ENCODE measurements at regions not wholly inside any gene's neighbourhood (a gene's known extent, or its start where the extent isn't known, plus 50 kb on each side); places are given as distances from the start of the nearest gene placed in this dataset.
A peak's percentile ranks its signal among the peaks of the same experiment; 100 is the strongest.

DNA sequence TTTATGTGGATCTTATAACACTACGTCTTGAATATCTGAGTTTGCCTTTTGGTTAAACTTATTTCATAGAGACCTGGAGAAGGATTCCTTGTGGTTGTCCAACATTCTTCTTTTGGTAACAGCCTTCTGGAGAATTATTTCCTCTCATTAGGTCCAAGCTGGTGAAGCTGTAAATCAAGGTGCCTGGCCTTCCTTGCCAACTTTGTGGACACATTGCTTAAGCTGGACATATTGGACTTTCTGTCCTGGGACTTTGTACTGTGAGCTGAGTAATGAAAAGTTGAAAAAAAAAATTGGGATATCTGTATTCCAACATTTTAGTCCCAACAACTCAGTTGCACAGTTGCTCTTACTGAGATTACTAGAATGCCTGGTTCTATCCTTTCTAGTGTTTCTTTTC is 186.2 kb downstream of the HAO1 start:
- no peak for DNase-seq (ENCODE audit: low spot score)
- H3K4me3 ChIP-seq (ENCODE audit: low read depth in 1 of 3, low read length in 3 of 3): no peak overlapping the region
- H3K36me3 ChIP-seq (ENCODE audit: control insufficient read depth in 4 of 4, insufficient read depth in 3 of 4, low read depth in 1 of 4, low read length in 3 of 4): no peaks in the 10 kb centered on the region
- 93% methylated on average over 1 of the region's 1 CpG for WGBS
- no peak overlapping the region for H3K9ac ChIP-seq (ENCODE audit: low read depth in 1 of 2, low read length in 2 of 2)
- no peak for TF ChIP-seq TAF1 (conservative IDR thresholded peaks at IDR 0.05)
- peak; percentile 48 for TF ChIP-seq SP1 (IDR thresholded peaks at IDR 0.05)
- TF ChIP-seq JUND (IDR thresholded peaks at IDR 0.05): peak in 1 of 2 donors; percentile 47
- TF ChIP-seq RXRA (IDR thresholded peaks at IDR 0.05): peak; percentile 42 to 44
- TF ChIP-seq HNF4A (conservative IDR thresholded peaks at IDR 0.05): peak; percentile 97 to 98
- no peak for TF ChIP-seq GABPA (IDR thresholded peaks at IDR 0.05 in 1 of 2, conservative IDR thresholded peaks at IDR 0.05 in 1 of 2)
- TF ChIP-seq, protein P1, sequence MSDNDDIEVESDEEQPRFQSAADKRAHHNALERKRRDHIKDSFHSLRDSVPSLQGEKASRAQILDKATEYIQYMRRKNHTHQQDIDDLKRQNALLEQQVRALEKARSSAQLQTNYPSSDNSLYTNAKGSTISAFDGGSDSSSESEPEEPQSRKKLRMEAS (IDR thresholded peaks at IDR 0.05): no peak
- TF ChIP-seq FOXA2 (IDR thresholded peaks at IDR 0.05): no peak
- TF ChIP-seq YY1 (IDR thresholded peaks at IDR 0.05): no peak
- no peak for TF ChIP-seq FOXA1 (IDR thresholded peaks at IDR 0.05)
- TF ChIP-seq, protein P2, sequence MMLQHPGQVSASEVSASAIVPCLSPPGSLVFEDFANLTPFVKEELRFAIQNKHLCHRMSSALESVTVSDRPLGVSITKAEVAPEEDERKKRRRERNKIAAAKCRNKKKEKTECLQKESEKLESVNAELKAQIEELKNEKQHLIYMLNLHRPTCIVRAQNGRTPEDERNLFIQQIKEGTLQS (IDR thresholded peaks at IDR 0.05): no peak
- TF ChIP-seq, protein P3, sequence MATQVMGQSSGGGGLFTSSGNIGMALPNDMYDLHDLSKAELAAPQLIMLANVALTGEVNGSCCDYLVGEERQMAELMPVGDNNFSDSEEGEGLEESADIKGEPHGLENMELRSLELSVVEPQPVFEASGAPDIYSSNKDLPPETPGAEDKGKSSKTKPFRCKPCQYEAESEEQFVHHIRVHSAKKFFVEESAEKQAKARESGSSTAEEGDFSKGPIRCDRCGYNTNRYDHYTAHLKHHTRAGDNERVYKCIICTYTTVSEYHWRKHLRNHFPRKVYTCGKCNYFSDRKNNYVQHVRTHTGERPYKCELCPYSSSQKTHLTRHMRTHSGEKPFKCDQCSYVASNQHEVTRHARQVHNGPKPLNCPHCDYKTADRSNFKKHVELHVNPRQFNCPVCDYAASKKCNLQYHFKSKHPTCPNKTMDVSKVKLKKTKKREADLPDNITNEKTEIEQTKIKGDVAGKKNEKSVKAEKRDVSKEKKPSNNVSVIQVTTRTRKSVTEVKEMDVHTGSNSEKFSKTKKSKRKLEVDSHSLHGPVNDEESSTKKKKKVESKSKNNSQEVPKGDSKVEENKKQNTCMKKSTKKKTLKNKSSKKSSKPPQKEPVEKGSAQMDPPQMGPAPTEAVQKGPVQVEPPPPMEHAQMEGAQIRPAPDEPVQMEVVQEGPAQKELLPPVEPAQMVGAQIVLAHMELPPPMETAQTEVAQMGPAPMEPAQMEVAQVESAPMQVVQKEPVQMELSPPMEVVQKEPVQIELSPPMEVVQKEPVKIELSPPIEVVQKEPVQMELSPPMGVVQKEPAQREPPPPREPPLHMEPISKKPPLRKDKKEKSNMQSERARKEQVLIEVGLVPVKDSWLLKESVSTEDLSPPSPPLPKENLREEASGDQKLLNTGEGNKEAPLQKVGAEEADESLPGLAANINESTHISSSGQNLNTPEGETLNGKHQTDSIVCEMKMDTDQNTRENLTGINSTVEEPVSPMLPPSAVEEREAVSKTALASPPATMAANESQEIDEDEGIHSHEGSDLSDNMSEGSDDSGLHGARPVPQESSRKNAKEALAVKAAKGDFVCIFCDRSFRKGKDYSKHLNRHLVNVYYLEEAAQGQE (IDR thresholded peaks at IDR 0.05): peak; percentile 25
- peak; percentile 83 for TF ChIP-seq HNF4G (IDR thresholded peaks at IDR 0.05)
- peak; percentile 13 to 31 for TF ChIP-seq RAD21 (IDR thresholded peaks at IDR 0.05)
- no peak for TF ChIP-seq EGR1 (IDR thresholded peaks at IDR 0.05; ENCODE audit: low read depth in 2 of 2)
- H3K27ac ChIP-seq (ENCODE audit: low read depth in 1 of 2, low read length in 2 of 2): no peak overlapping the region
- H3K27me3 ChIP-seq (ENCODE audit: control insufficient read depth in 4 of 4, insufficient read depth in 4 of 4, low read length in 3 of 4): no peaks in the 10 kb centered on the region
- H3K9me3 ChIP-seq (ENCODE audit: control insufficient read depth in 4 of 4, low read length in 3 of 4): no peaks in the 10 kb centered on the region
- H3K4me1 ChIP-seq (ENCODE audit: control insufficient read depth in 4 of 4, insufficient read depth in 4 of 4, low read length in 3 of 4): peaks cover 2 to 14% (median 8%) of the 10 kb centered on the region in 4 donors

DNA sequence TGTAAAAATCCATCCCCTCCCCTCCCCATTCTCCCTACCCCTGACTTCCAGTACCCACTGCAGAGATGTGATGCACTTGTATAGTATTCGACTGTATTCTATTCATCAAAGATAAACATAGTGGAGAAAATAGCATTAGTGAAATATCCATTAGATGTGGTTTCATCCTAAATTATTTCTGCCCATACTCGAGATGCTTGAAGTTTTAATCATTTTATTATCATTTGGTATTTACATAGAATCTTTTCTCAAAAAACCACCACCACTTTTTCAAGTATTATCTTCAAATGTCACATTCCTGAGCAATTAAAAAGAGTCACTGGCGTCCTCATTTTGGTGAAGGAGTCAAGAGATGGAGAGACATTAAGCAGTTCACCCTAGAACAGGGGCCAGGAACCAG is 181.9 kb downstream of the HAO1 start:
- H3K4me1 ChIP-seq (ENCODE audit: control insufficient read depth in 4 of 4, insufficient read depth in 4 of 4, low read length in 3 of 4): peaks cover 0 to 7% (median 4%) of the 10 kb centered on the region in 4 donors
- 82% methylated on average over 3 of the region's 3 CpGs for WGBS
- DNase-seq (ENCODE audit: low spot score): no peak
- no peak overlapping the region for H3K27ac ChIP-seq (ENCODE audit: low read depth in 1 of 2, low read length in 2 of 2)
- H3K27me3 ChIP-seq (ENCODE audit: control insufficient read depth in 4 of 4, insufficient read depth in 4 of 4, low read length in 3 of 4): no peaks in the 10 kb centered on the region
- H3K36me3 ChIP-seq (ENCODE audit: control insufficient read depth in 4 of 4, insufficient read depth in 3 of 4, low read depth in 1 of 4, low read length in 3 of 4): no peaks in the 10 kb centered on the region
- no peak overlapping the region for H3K9ac ChIP-seq (ENCODE audit: low read depth in 1 of 2, low read length in 2 of 2)
- H3K4me3 ChIP-seq (ENCODE audit: low read depth in 1 of 3, low read length in 3 of 3): no peak overlapping the region
- TF ChIP-seq RXRA (IDR thresholded peaks at IDR 0.05) (no peak), HNF4G (IDR thresholded peaks at IDR 0.05) (no peak)
- no peaks in the 10 kb centered on the region for H3K9me3 ChIP-seq (ENCODE audit: control insufficient read depth in 4 of 4, low read length in 3 of 4)

DNA sequence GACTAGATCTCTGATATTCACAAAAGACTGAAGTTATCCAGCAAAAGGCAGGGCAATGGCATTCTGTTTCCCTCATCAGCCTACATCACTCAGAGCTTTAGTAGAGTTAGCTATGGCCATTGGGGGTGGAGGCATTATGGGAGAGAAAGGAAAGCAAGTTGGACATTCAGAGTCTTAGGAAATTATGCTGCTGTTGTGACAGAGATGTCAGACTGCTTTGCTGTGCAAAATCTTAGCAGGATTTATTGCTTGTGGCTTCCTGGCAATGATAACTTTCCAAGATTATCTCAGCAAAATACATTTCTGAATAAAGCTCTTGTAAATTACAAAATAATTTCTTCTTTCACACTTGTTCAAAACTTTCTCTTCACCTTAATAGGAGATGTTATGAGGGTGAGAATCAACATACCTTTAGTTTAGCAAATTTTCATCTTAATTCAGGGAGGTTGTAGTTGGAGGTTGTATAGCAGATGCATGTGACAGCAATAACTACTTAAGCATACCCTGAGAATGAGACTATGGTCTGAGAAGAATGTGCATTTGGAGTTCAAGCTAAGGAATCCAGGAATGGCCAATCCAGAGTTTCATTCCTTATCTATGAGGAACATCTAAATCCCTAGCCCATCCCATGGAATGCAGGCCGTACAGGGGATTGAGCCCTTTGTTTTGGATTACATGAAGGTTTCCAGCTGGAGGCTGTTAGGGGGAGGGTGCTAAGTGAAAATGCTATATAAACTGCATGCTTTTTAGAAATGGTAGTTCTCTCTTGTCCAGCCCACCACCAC is 179.8 kb downstream of the HAO1 start:
- Histone ChIP-seq H3K9ac (ENCODE audit: low read depth in 1 of 2, low read length in 2 of 2) (no peak overlapping the region), H3K4me3 (ENCODE audit: low read depth in 1 of 3, low read length in 3 of 3) (no peak overlapping the region), H3K36me3 (ENCODE audit: control insufficient read depth in 4 of 4, insufficient read depth in 3 of 4, low read depth in 1 of 4, low read length in 3 of 4) (no peaks in the 10 kb centered on the region), H3K4me1 (ENCODE audit: control insufficient read depth in 4 of 4, insufficient read depth in 4 of 4, low read length in 3 of 4) (no peaks in the 10 kb centered on the region), H3K27ac (ENCODE audit: low read depth in 1 of 2, low read length in 2 of 2) (no peak overlapping the region), H3K27me3 (ENCODE audit: control insufficient read depth in 4 of 4, insufficient read depth in 4 of 4, low read length in 3 of 4) (no peaks in the 10 kb centered on the region), H3K9me3 (ENCODE audit: control insufficient read depth in 4 of 4, low read length in 3 of 4) (no peaks in the 10 kb centered on the region)
- WGBS: 80% methylated on average over 1 of the region's 1 CpG
- DNase-seq (ENCODE audit: low spot score): no peak
- TF ChIP-seq, protein P4, sequence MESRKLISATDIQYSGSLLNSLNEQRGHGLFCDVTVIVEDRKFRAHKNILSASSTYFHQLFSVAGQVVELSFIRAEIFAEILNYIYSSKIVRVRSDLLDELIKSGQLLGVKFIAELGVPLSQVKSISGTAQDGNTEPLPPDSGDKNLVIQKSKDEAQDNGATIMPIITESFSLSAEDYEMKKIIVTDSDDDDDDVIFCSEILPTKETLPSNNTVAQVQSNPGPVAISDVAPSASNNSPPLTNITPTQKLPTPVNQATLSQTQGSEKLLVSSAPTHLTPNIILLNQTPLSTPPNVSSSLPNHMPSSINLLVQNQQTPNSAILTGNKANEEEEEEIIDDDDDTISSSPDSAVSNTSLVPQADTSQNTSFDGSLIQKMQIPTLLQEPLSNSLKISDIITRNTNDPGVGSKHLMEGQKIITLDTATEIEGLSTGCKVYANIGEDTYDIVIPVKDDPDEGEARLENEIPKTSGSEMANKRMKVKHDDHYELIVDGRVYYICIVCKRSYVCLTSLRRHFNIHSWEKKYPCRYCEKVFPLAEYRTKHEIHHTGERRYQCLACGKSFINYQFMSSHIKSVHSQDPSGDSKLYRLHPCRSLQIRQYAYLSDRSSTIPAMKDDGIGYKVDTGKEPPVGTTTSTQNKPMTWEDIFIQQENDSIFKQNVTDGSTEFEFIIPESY (IDR thresholded peaks at IDR 0.05): no peak
- TF ChIP-seq JUND (IDR thresholded peaks at IDR 0.05) (no peak), SP1 (IDR thresholded peaks at IDR 0.05) (no peak), HNF4A (conservative IDR thresholded peaks at IDR 0.05) (no peak), TAF1 (conservative IDR thresholded peaks at IDR 0.05) (no peak), GABPA (IDR thresholded peaks at IDR 0.05 in 1 of 2, conservative IDR thresholded peaks at IDR 0.05 in 1 of 2) (no peak), RXRA (IDR thresholded peaks at IDR 0.05) (no peak), HNF4G (IDR thresholded peaks at IDR 0.05) (no peak), NR2F2 (IDR thresholded peaks at IDR 0.05) (no peak), EGR1 (IDR thresholded peaks at IDR 0.05; ENCODE audit: low read depth in 2 of 2) (no peak), FOXA1 (IDR thresholded peaks at IDR 0.05) (no peak), YY1 (IDR thresholded peaks at IDR 0.05) (no peak), RAD21 (IDR thresholded peaks at IDR 0.05) (no peak), FOXA2 (IDR thresholded peaks at IDR 0.05) (no peak)
- TF ChIP-seq, protein P2 (IDR thresholded peaks at IDR 0.05): no peak
- TF ChIP-seq, protein P1 (IDR thresholded peaks at IDR 0.05): no peak

All from liver (tissue), 7 donors.